ENCODE measurements at regions not wholly inside any gene's neighbourhood (a gene's known extent, or its start where the extent isn't known, plus 50 kb on each side); places are given as distances from the start of the nearest gene placed in this dataset.

- TF ChIP-seq CTCF (optimal IDR thresholded peaks at IDR 0.05 in 1 of 3, IDR thresholded peaks at IDR 0.05 in 1 of 3, conservative IDR thresholded peaks at IDR 0.05 in 1 of 3; ENCODE audit: extremely low read depth in 1 of 3, insufficient read depth in 2 of 3, low read length in 3 of 3): no peak
- no peak for TF ChIP-seq EZH2 (IDR thresholded peaks at IDR 0.05; ENCODE audit: low read length)
These were observed 1864.8 kb downstream of the MAT2B start for GRCh38 chr5:165370233-165370632.

Measured in keratinocyte (primary cell).